ENCODE measurements at regions not wholly inside any gene's neighbourhood (a gene's known extent, or its start where the extent isn't known, plus 50 kb on each side); places are given as distances from the start of the nearest gene placed in this dataset.

- ChIA-PET CTCF (no interaction called here), POLR2A (no interaction called here)
- H3K4me1 ChIP-seq (ENCODE audit: control insufficient read depth, extremely low read depth, insufficient read depth, low read length) = no peaks in the 10 kb centered on the region
- dilution Hi-C loops (cut with MboI; ENCODE audit: extremely low pct_ligation_motif_present, low sequenced_read_pairs) (no loop called here), intact Hi-C loops (cut with micrococcal nuclease) (no loop called here)
- H2AFZ ChIP-seq (ENCODE audit: low read depth, low read length) = no peak overlapping the region
- no peaks in the 10 kb centered on the region for H4K20me1 ChIP-seq (replicated peaks; ENCODE audit: control insufficient read depth, extremely low read depth, insufficient read depth, low read length)
- H3K9ac ChIP-seq (replicated peaks; ENCODE audit: extremely low read depth, insufficient read depth, low read length) = no peak overlapping the region
- no peak for DNase-seq (ENCODE audit: low read depth, low spot score)
- FAIRE-seq = no peak
- no peaks in the 10 kb centered on the region for H3K27me3 ChIP-seq (ENCODE audit: control insufficient read depth in 2 of 2, insufficient read depth in 2 of 2, low read length in 2 of 2)
- no peaks in the 10 kb centered on the region for H3K79me2 ChIP-seq (ENCODE audit: control insufficient read depth, insufficient read depth, low read length)
- no peak overlapping the region for H3K4me3 ChIP-seq (replicated peaks in 1 of 3; ENCODE audit: insufficient read depth in 1 of 3, low read depth in 1 of 3, low read length in 3 of 3)
- TF ChIP-seq FOS (IDR thresholded peaks at IDR 0.05; ENCODE audit: borderline replicate concordance, insufficient read depth, low read length) (no peak), POLR2A (IDR thresholded peaks at IDR 0.05; ENCODE audit: low read depth, low read length) (no peak), GATA2 (IDR thresholded peaks at IDR 0.05; ENCODE audit: insufficient read depth, insufficient read length, low read depth, low read length) (no peak), POLR2AphosphoS5 (IDR thresholded peaks at IDR 0.05; ENCODE audit: insufficient read depth, low read depth, low read length) (no peak), MYC (IDR thresholded peaks at IDR 0.05; ENCODE audit: low read depth, low read length) (no peak), EZH2 (IDR thresholded peaks at IDR 0.05; ENCODE audit: borderline replicate concordance, low read depth, low read length, severe bottlenecking) (no peak), JUN (IDR thresholded peaks at IDR 0.05; ENCODE audit: borderline replicate concordance, insufficient read depth, insufficient read length, low read depth) (no peak)
- TF ChIP-seq, protein P1, sequence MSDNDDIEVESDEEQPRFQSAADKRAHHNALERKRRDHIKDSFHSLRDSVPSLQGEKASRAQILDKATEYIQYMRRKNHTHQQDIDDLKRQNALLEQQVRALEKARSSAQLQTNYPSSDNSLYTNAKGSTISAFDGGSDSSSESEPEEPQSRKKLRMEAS (IDR thresholded peaks at IDR 0.05; ENCODE audit: insufficient read depth, insufficient read length) = no peak
- TF ChIP-seq, protein P2, sequence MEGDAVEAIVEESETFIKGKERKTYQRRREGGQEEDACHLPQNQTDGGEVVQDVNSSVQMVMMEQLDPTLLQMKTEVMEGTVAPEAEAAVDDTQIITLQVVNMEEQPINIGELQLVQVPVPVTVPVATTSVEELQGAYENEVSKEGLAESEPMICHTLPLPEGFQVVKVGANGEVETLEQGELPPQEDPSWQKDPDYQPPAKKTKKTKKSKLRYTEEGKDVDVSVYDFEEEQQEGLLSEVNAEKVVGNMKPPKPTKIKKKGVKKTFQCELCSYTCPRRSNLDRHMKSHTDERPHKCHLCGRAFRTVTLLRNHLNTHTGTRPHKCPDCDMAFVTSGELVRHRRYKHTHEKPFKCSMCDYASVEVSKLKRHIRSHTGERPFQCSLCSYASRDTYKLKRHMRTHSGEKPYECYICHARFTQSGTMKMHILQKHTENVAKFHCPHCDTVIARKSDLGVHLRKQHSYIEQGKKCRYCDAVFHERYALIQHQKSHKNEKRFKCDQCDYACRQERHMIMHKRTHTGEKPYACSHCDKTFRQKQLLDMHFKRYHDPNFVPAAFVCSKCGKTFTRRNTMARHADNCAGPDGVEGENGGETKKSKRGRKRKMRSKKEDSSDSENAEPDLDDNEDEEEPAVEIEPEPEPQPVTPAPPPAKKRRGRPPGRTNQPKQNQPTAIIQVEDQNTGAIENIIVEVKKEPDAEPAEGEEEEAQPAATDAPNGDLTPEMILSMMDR (IDR thresholded peaks at IDR 0.05; ENCODE audit: extremely low read depth in 1 of 2, insufficient read depth in 1 of 2, low read depth in 1 of 2, low read length in 2 of 2) = no peak
- no TSS peak for BruUV-seq (replicated peaks)
- H3K9me1 ChIP-seq (replicated peaks; ENCODE audit: control insufficient read depth, extremely low read depth, insufficient read depth, low read length) = no peaks in the 10 kb centered on the region
- no peak overlapping the region for H3K27ac ChIP-seq (ENCODE audit: insufficient read depth, low read depth, low read length)
- no peak overlapping the region for H3K4me2 ChIP-seq (ENCODE audit: insufficient read depth, low read length)
- H3K9me3 ChIP-seq (replicated peaks; ENCODE audit: control insufficient read depth, insufficient read depth, low read length) = no peaks in the 10 kb centered on the region
- no peaks in the 10 kb centered on the region for H3K36me3 ChIP-seq (ENCODE audit: control insufficient read depth in 2 of 2, extremely low read depth in 1 of 2, insufficient read depth in 2 of 2, low read length in 2 of 2)
Measured at GRCh38 chr1:196070940-196071339, 537.3 kb downstream of the KCNT2 start.
